Activated CD8-positive, alpha-beta T cell treated with anti-CD3 and anti-CD28 coated beads for 36 hours (primary cell): ENCODE measurements at regions not wholly inside any gene's neighbourhood (a gene's known extent, or its start where the extent isn't known, plus 50 kb on each side); places are given as distances from the start of the nearest gene placed in this dataset.

Experiments used
- ATAC-seq: fragments of 200-7000 bp; cut with Tn5 transposase; one replicate; pipeline ENCODE4 v1.10.0; 2021; ENCODE audit warnings: mild to moderate bottlenecking, moderate library complexity
- CTCF ChIA-PET: fragments of 350-600 bp; sonication (Branson Sonifier 250); formaldehyde crosslinking; loops from one replicate; lab custom pipeline; 2021; ENCODE audit warnings: antibody characterized with exemption; lab: Charles Lee
- POLR2A ChIA-PET: fragments of 350-600 bp; sonication (Branson Sonifier 250); formaldehyde crosslinking; loops from one replicate; lab custom pipeline; 2021; ENCODE audit warnings: antibody characterized with exemption; lab: Charles Lee
- DNase-seq: peaks from one replicate; pipeline ENCODE4 v3.0.0-alpha.2; 2020
- H3K27ac Mint-ChIP-seq: one replicate; pipeline ENCODE4 v1.8.0; 2021; ENCODE audit warnings: mild to moderate bottlenecking, mixed read lengths
- H3K27me3 Mint-ChIP-seq: one replicate; pipeline ENCODE4 v1.8.0; 2021; ENCODE audit warnings: mixed read lengths
- H3K36me3 Mint-ChIP-seq: one replicate; pipeline ENCODE4 v1.8.0; 2021; ENCODE audit warnings: low read depth, mixed read lengths
- H3K4me1 Mint-ChIP-seq: one replicate; pipeline ENCODE4 v1.8.0; 2021; ENCODE audit warnings: low read depth, mixed read lengths
- H3K4me3 Mint-ChIP-seq: one replicate; pipeline ENCODE4 v1.8.0; 2021; ENCODE audit warnings: mild to moderate bottlenecking, moderate library complexity, mixed read lengths
- H3K9me3 Mint-ChIP-seq: one replicate; pipeline ENCODE4 v1.8.0; 2021; ENCODE audit warnings: mixed read lengths
- CTCF ChIP-seq: fragments of 200-600 bp; IDR thresholded peaks from one replicate; pipeline ENCODE4 v1.8.0; 2022; ENCODE audit warnings: antibody characterized with exemption, mild to moderate bottlenecking
- intact Hi-C: fragments of 100-400 bp; cut with micrococcal nuclease; formaldehyde crosslinking; loops from one replicate; pipeline ENCODE4 v1.10.0; 2022

GRCh38 chr1:163650624-163651023 is 328.9 kb downstream of the NUF2 start:
- TF ChIP-seq CTCF: no peak
- H3K36me3 Mint-ChIP-seq: no peaks in the 10 kb centered on the region
- intact Hi-C loops: no loop called here
- H3K4me1 Mint-ChIP-seq: no peaks in the 10 kb centered on the region
- DNase-seq (no peak), ATAC-seq (no peak)
- no peak overlapping the region for H3K27ac Mint-ChIP-seq
- no peaks in the 10 kb centered on the region for H3K9me3 Mint-ChIP-seq
- ChIA-PET POLR2A (no interaction called here), CTCF (no interaction called here)
- no peak overlapping the region for H3K4me3 Mint-ChIP-seq
- no peaks in the 10 kb centered on the region for H3K27me3 Mint-ChIP-seq

GRCh38 chr1:163652441-163652840 is 330.7 kb downstream of the NUF2 start:
- TF ChIP-seq CTCF: no peak
- Mint-ChIP-seq H3K9me3 (no peaks in the 10 kb centered on the region), H3K27ac (no peak overlapping the region), H3K27me3 (no peaks in the 10 kb centered on the region), H3K4me1 (no peaks in the 10 kb centered on the region), H3K4me3 (no peak overlapping the region), H3K36me3 (no peaks in the 10 kb centered on the region)
- DNase-seq (no peak), ATAC-seq (no peak)
- intact Hi-C loops: no loop called here
- ChIA-PET CTCF (no interaction called here), POLR2A (no interaction called here)

GRCh38 chr1:163655565-163655964 is 333.8 kb downstream of the NUF2 start:
- H3K36me3 Mint-ChIP-seq: no peaks in the 10 kb centered on the region

DNA sequence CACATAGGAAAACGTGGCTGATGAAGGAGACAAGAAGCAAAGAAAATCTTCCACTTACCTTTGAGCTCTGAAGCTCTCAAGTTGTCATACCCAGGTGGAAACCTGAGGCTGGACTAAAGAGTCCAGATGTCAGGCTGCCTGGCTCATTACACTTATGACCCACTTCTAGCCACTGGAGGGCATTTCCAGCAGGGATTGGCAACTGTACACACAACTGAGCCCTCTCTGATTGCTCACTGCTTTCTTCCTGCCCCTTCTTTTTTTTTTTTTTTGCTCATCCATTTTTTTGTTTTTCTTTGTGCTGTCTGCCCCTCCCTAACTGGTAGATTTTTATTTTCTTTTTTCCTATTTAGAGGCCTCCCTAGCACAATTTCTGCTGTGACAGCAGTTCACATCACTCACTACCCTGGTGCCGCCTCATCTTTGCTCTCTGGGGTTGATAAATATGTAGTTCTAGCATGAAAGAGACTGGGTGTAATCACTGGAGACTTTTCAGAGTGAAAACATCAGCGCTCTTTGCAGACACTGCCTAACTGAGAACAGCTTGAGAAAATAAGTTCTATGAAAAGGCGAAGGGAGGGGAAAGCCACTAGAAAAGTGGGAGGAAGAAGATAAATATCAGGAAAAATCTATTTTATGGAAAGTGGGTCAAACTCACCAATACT is 334.5 kb downstream of the NUF2 start:
- ATAC-seq (no peak), DNase-seq (no peak)
- no peaks in the 10 kb centered on the region for H3K27me3 Mint-ChIP-seq
- no peaks in the 10 kb centered on the region for H3K9me3 Mint-ChIP-seq
- ChIA-PET POLR2A (no interaction called here), CTCF (no interaction called here)
- intact Hi-C loops: no loop called here
- no peak overlapping the region for H3K27ac Mint-ChIP-seq
- TF ChIP-seq CTCF: no peak
- no peak overlapping the region for H3K4me3 Mint-ChIP-seq
- no peaks in the 10 kb centered on the region for H3K4me1 Mint-ChIP-seq
- H3K36me3 Mint-ChIP-seq: no peaks in the 10 kb centered on the region

More at GRCh38 chr1:163655565-163655964, 333.8 kb downstream of the NUF2 start:
- no peaks in the 10 kb centered on the region for H3K9me3 Mint-ChIP-seq
- DNase-seq (no peak), ATAC-seq (no peak)
- intact Hi-C loops: no loop called here
- no peaks in the 10 kb centered on the region for H3K4me1 Mint-ChIP-seq
- H3K27me3 Mint-ChIP-seq: no peaks in the 10 kb centered on the region
- ChIA-PET POLR2A (no interaction called here), CTCF (no interaction called here)
- TF ChIP-seq CTCF: no peak
- no peak overlapping the region for H3K27ac Mint-ChIP-seq
- no peak overlapping the region for H3K4me3 Mint-ChIP-seq

DNA sequence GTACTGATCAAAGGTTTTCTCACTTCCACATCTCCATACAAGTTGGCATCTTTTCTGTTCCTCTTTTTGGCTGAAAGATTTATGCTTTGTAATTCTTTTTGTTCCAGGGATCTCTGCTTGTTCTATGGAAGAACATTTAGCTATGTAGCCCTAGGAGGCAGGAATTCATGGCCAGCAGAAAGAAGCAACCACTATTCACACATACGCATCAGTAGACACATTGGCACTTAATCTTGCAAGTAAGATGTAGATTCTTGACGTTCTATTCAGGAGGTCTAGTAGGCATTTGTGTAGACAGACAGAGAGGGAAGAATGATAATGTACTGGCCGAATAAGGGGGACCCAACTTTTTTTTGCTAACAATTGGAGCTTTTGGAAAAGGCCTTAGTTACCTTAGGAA is 336.0 kb downstream of the NUF2 start:
- no peak for ATAC-seq
- Mint-ChIP-seq H3K27ac (no peak overlapping the region), H3K4me1 (no peaks in the 10 kb centered on the region), H3K36me3 (no peaks in the 10 kb centered on the region), H3K27me3 (no peaks in the 10 kb centered on the region), H3K4me3 (no peak overlapping the region), H3K9me3 (no peaks in the 10 kb centered on the region)
- TF ChIP-seq CTCF: no peak
- POLR2A ChIA-PET: no interaction called here
- CTCF ChIA-PET: no interaction called here
- DNase-seq: no peak
- intact Hi-C loops: no loop called here
